Heart right ventricle (tissue), 16 donors: ENCODE measurements at regions not wholly inside any gene's neighbourhood (a gene's known extent, or its start where the extent isn't known, plus 50 kb on each side); places are given as distances from the start of the nearest gene placed in this dataset.

ENCODE experiments used
- ATAC-seq, 8 donors: fragments of 200-7000 bp; cut with Tn5 transposase; one replicate each; pipeline ENCODE4 v1.9.1; 2020; ENCODE audit warnings: mild to moderate bottlenecking in 8 of 8, moderate library complexity in 8 of 8, moderate number of reproducible peaks in 1 of 8
- DNase-seq, 2 donors: peaks; one replicate each; pipeline ENCODE4 v3.0.0-alpha.2; 2020
- H3K27ac ChIP-seq, 10 donors: fragments of 200-600 bp; sonication (generic) in 2 of 10; one replicate each; pipeline versions ENCODE4 v1.5.0 to v1.8.0; 2020 to 2022; ENCODE audit warnings: mild to moderate bottlenecking in 3 of 10
- H3K27me3 ChIP-seq, 7 donors: fragments of 200-600 bp; one replicate each; pipeline ENCODE4 v1.8.0; 2021 to 2022; ENCODE audit warnings: mild to moderate bottlenecking in 2 of 7
- H3K36me3 ChIP-seq, 9 donors: fragments of 200-600 bp; sonication (generic) in 1 of 9; one replicate each; pipeline versions ENCODE4 v1.5.0 to v1.8.0; 2020 to 2022; ENCODE audit warnings: mild to moderate bottlenecking in 2 of 9
- H3K4me1 ChIP-seq, 9 donors: fragments of 200-600 bp; sonication (generic) in 1 of 9; one replicate each; pipeline versions ENCODE4 v1.5.0 to v1.8.0; 2020 to 2022; ENCODE audit warnings: mild to moderate bottlenecking in 4 of 9
- H3K4me3 ChIP-seq, 10 donors: fragments of 200-600 bp; sonication (generic) in 2 of 10; one replicate each; pipeline versions ENCODE4 v1.5.0 to v1.8.0; 2020 to 2022; ENCODE audit warnings: mild to moderate bottlenecking in 7 of 10, moderate library complexity in 2 of 10
- H3K9me3 ChIP-seq, 11 donors: fragments of 200-600 bp in 10 of 11; sonication (generic) in 2 of 11; one replicate each; pipeline versions ENCODE4 v1.5.0 to v1.8.0; 2013 to 2022; ENCODE audit warnings: mild to moderate bottlenecking in 2 of 11, control low read depth in 1 of 11, moderate library complexity in 1 of 11
- WGBS, 2 donors: extraction: QIAGEN DNeasy Blood & Tissue Kit; methylation state at CpG; one replicate each; pipeline ENCODE4 v1.1.7; 2013; ENCODE audit warnings: inconsistent platforms in 1 of 2; 5-methylcytosine and 5-hydroxymethylcytosine counted together
- intact Hi-C, 10 donors: fragments of 100-400 bp; cut with DNase I; formaldehyde crosslinking; loops; one replicate each; pipeline versions ENCODE4 v1.11.1 to v1.14.2; 2022
- TF ChIP-seq, protein P1 (sequence below), 9 donors: fragments of 200-600 bp; sonication (generic) in 2 of 9; IDR thresholded peaks; one replicate each; pipeline versions ENCODE4 v1.5.0 to v1.8.0; 2021 to 2022; ENCODE audit warnings: antibody characterized with exemption in 9 of 9, mild to moderate bottlenecking in 5 of 9, moderate library complexity in 1 of 9
- donor health status: Arrhythmogenic right ventricular cardiomyopathy.
- donor health status: ischemic (EF 13 %, LVEDD 7.1; RV severe dilation, severe dysfunction).
- donor health status: healthy with polysubstance abuse.
- donor health status: DM: no; HTN: yes; CAD: no.
- donor health status: DM: no; HTN: no; CAD: no.
- donor health status: ischemic (EF 25% LVEDD 6.9; RV normal size, moderate dysfunction).
- donor health status: ischemic (EF 25% LVEDD 5.7; RV mildly dilated, moderate dysfunction).
- donor health status: healthy.
- donor health status: DM: yes; HTN: yes; CAD: no.
- donor health status: Ischemic cardiomyopathy.
- donor health status: ischemic (EF 35%, LVEDD 5.7; RV mildly dilated, moderate dysfunction).
- donor health status: nonischemic (EF 11% LVEDD 7.7; RV severe dilation, severe dysfunction).
- donor health status: DM: yes; HTN: yes; CAD: no.
- donor health status: PGD.
- donor health status: ischemic (EF 29% LVEDD 5.4; RV normal size, mild dysfunction).
- donor health status: nonischemic (EF 23%, LVEDD 6.1; RV moderate dilation, normal function).

DNA sequence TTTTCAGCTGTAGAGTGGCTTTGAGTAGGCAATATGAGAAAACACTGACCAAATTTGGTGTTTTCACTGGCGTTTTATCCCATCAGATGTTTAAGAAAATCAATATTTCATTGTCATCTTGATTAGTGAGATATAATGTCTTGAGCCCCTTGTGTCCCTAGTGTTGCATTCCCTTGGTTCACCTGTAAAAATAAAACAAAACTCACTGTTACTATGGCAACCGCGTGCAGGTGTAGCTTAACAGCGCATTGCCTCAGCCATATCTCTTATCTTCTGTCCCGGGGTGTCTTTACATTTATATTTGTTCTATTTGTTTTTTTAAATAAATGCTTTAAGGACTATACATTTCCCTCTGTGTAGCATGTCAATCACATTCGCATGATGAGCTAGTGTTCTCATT is 551.6 kb downstream of the ZIC1 start:
- intact Hi-C loops, result no loop called here
- Histone ChIP-seq H3K27me3 (no peaks in the 10 kb centered on the region), H3K4me3 (no peak overlapping the region), H3K9me3 (peaks cover 0 to 8% (median 0%) of the 10 kb centered on the region in 11 donors), H3K27ac (no peak overlapping the region), H3K36me3 (no peaks in the 10 kb centered on the region), H3K4me1 (no peaks in the 10 kb centered on the region)
- ATAC-seq (no peak), DNase-seq (no peak)
- WGBS, 2 donors, result 81 to 85% methylated on average over 6 of the region's 6 CpGs
- TF ChIP-seq, protein P1, sequence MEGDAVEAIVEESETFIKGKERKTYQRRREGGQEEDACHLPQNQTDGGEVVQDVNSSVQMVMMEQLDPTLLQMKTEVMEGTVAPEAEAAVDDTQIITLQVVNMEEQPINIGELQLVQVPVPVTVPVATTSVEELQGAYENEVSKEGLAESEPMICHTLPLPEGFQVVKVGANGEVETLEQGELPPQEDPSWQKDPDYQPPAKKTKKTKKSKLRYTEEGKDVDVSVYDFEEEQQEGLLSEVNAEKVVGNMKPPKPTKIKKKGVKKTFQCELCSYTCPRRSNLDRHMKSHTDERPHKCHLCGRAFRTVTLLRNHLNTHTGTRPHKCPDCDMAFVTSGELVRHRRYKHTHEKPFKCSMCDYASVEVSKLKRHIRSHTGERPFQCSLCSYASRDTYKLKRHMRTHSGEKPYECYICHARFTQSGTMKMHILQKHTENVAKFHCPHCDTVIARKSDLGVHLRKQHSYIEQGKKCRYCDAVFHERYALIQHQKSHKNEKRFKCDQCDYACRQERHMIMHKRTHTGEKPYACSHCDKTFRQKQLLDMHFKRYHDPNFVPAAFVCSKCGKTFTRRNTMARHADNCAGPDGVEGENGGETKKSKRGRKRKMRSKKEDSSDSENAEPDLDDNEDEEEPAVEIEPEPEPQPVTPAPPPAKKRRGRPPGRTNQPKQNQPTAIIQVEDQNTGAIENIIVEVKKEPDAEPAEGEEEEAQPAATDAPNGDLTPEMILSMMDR (IDR thresholded peaks at IDR 0.05), result no peak

DNA sequence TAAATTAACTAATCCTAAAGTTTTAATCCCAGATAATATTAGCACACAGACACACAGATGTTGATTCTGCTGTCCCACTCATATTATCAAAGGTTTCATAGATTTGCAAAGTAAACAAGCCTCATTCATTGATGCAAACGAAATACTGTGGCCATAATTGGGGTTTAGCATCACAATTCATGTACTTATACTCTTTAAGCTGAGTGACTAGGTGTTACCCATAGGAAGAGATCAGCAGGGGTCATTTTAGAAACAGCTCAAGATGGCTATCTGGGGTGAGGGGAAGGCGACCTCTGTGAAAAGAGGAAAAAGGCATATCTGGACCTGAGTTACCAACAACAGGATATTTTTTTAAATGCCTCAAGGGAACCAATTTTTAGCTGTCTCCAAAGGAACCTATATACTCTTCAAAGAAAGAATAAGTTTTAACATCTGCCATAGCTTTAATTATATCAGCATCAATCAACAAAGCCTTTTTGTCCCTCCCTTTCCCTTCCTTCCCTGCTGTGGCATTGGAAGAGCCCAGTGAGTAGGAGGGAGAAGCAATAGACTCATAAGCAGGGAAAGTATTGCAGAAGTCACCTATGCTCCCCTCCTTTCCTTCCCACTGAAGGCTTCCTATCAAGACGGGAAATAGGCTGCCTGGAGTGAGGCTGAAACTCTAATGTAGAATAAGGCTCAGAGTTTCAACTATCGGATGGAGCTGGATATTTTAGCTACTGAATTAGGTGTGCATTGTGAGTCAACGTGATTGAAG is 553.4 kb downstream of the ZIC1 start:
- no peak for DNase-seq
- H3K4me3 ChIP-seq, result no peak overlapping the region
- no peaks in the 10 kb centered on the region for H3K9me3 ChIP-seq
- no peak for ATAC-seq
- H3K4me1 ChIP-seq, result no peaks in the 10 kb centered on the region
- no peaks in the 10 kb centered on the region for H3K27me3 ChIP-seq
- TF ChIP-seq, protein P1 (IDR thresholded peaks at IDR 0.05), result no peak
- H3K27ac ChIP-seq, result no peak overlapping the region
- H3K36me3 ChIP-seq, result no peaks in the 10 kb centered on the region
- intact Hi-C loops, result no loop called here
- WGBS, 2 donors, result 60 to 68% methylated on average over 5 of the region's 5 CpGs

- intact Hi-C loops, result no loop called here
- no peak for ATAC-seq
- 96 to 98% methylated on average over 1 of the region's 1 CpG for WGBS, 2 donors
Observed at GRCh38 chr3:147963711-147964110, 554.5 kb downstream of the ZIC1 start.

GRCh38 chr3:147975165-147975564 is 566.0 kb downstream of the ZIC1 start:
- TF ChIP-seq, protein P1 (IDR thresholded peaks at IDR 0.05), result no peak
- no peaks in the 10 kb centered on the region for H3K4me1 ChIP-seq
- WGBS, 2 donors, result 84 to 85% methylated on average over 1 of the region's 1 CpG
- no peak overlapping the region for H3K4me3 ChIP-seq
- no peak overlapping the region for H3K27ac ChIP-seq
- ATAC-seq, result no peak
- DNase-seq, result no peak
- intact Hi-C loops, result no loop called here
- no peaks in the 10 kb centered on the region for H3K36me3 ChIP-seq
- peaks cover 0 to 3% (median 0%) of the 10 kb centered on the region in 11 donors for H3K9me3 ChIP-seq
- H3K27me3 ChIP-seq, result no peaks in the 10 kb centered on the region

More at GRCh38 chr3:147963711-147964110, 554.5 kb downstream of the ZIC1 start:
- H3K9me3 ChIP-seq, result no peaks in the 10 kb centered on the region
- TF ChIP-seq, protein P1 (IDR thresholded peaks at IDR 0.05), result no peak
- DNase-seq, result no peak
- H3K36me3 ChIP-seq, result no peaks in the 10 kb centered on the region
- no peaks in the 10 kb centered on the region for H3K4me1 ChIP-seq
- H3K4me3 ChIP-seq, result no peak overlapping the region
- no peak overlapping the region for H3K27ac ChIP-seq
- H3K27me3 ChIP-seq, result no peaks in the 10 kb centered on the region
